ENCODE measurements at regions not wholly inside any gene's neighbourhood (a gene's known extent, or its start where the extent isn't known, plus 50 kb on each side); places are given as distances from the start of the nearest gene placed in this dataset.

DNA sequence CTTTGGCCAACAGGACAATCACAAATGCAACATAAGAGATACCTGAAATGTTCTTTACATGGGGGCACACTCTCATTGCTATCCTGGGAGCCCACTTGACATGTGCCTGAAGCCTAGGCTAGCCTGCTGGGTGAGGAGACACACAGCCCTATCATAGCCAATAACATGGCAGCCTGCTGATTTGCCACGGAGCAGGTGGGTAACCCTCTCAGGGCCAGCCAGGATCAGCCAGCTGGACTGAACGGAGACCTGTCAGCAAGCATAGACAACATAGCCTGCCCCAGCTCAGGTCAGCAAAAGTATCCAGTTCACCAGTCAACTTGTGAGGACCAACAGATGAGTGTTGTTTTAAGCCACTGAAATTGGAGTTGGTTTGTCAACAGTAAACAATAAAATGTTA lies 566.5 kb downstream of the DCDC2C start:
- H3F3A ChIP-seq (ENCODE audit: low read depth) = peaks cover 5% of the 10 kb centered on the region
- no peak for DNase-seq (ENCODE audit: low spot score)
- H3K9me3 ChIP-seq (ENCODE audit: low read depth) = no peaks in the 10 kb centered on the region
- no peaks in the 10 kb centered on the region for H3K4me1 ChIP-seq
- H3K27ac ChIP-seq = no peak overlapping the region
- Mint-ChIP-seq H3K27ac (no peak overlapping the region), H3K27me3 (ENCODE audit: insufficient read depth, low read depth) (no peaks in the 10 kb centered on the region), H3K9me3 (no peaks in the 10 kb centered on the region), H3K36me3 (no peaks in the 10 kb centered on the region), H3K4me3 (no peak overlapping the region), H3K4me1 (no peaks in the 10 kb centered on the region)
- H3K4me3 ChIP-seq = no peak overlapping the region
- H3K36me3 ChIP-seq = no peaks in the 10 kb centered on the region
- no peaks in the 10 kb centered on the region for H4K20me1 ChIP-seq (ENCODE audit: low read depth)
- H3K79me2 ChIP-seq (ENCODE audit: low read depth) = no peaks in the 10 kb centered on the region
- no peaks in the 10 kb centered on the region for H3K27me3 ChIP-seq
- no peak overlapping the region for H3K9ac ChIP-seq
- H3K4me2 ChIP-seq = no peak overlapping the region
- peak overlapping the region; percentile 11 for H2AFZ ChIP-seq (replicated peaks)
- TF ChIP-seq EZH2phosphoT487 (IDR thresholded peaks at IDR 0.05) (no peak), CTCF (IDR thresholded peaks at IDR 0.05) (no peak), EZH2 (IDR thresholded peaks at IDR 0.05) (no peak)

GRCh38 chr2:4272261-4272858 lies 569.0 kb downstream of the DCDC2C start:
- Histone ChIP-seq H3K9ac (no peak overlapping the region), H3K4me2 (no peak overlapping the region), H2AFZ (replicated peaks) (no peak overlapping the region), H3K4me1 (no peaks in the 10 kb centered on the region), H3F3A (ENCODE audit: low read depth) (peaks cover 5% of the 10 kb centered on the region), H3K4me3 (no peak overlapping the region), H3K27me3 (no peaks in the 10 kb centered on the region), H4K20me1 (ENCODE audit: low read depth) (no peaks in the 10 kb centered on the region), H3K27ac (no peak overlapping the region), H3K79me2 (ENCODE audit: low read depth) (no peaks in the 10 kb centered on the region), H3K9me3 (ENCODE audit: low read depth) (no peaks in the 10 kb centered on the region), H3K36me3 (no peaks in the 10 kb centered on the region)
- H3K36me3 Mint-ChIP-seq = no peaks in the 10 kb centered on the region
- TF ChIP-seq EZH2 (IDR thresholded peaks at IDR 0.05) = no peak
- no peak for TF ChIP-seq CTCF (IDR thresholded peaks at IDR 0.05)
- no peak for TF ChIP-seq EZH2phosphoT487 (IDR thresholded peaks at IDR 0.05)
- H3K27me3 Mint-ChIP-seq (ENCODE audit: insufficient read depth, low read depth) = peaks cover 7% of the 10 kb centered on the region
- no peak overlapping the region for H3K4me3 Mint-ChIP-seq
- no peaks in the 10 kb centered on the region for H3K4me1 Mint-ChIP-seq
- H3K9me3 Mint-ChIP-seq = no peaks in the 10 kb centered on the region
- no peak for DNase-seq (ENCODE audit: low spot score)
- no peak overlapping the region for H3K27ac Mint-ChIP-seq

GRCh38 chr2:4278392-4278791 lies 575.0 kb downstream of the DCDC2C start:
- H3K4me1 Mint-ChIP-seq = peaks cover 5% of the 10 kb centered on the region
- Histone ChIP-seq H3K79me2 (ENCODE audit: low read depth) (no peaks in the 10 kb centered on the region), H3K36me3 (no peaks in the 10 kb centered on the region), H3K27me3 (no peaks in the 10 kb centered on the region), H3K9ac (no peak overlapping the region), H3K4me3 (no peak overlapping the region), H3F3A (ENCODE audit: low read depth) (peaks cover 2% of the 10 kb centered on the region), H4K20me1 (ENCODE audit: low read depth) (no peaks in the 10 kb centered on the region), H3K4me1 (peaks cover 8% of the 10 kb centered on the region), H3K27ac (no peak overlapping the region), H3K4me2 (no peak overlapping the region), H3K9me3 (ENCODE audit: low read depth) (no peaks in the 10 kb centered on the region), H2AFZ (replicated peaks) (no peak overlapping the region)
- no peak for DNase-seq (ENCODE audit: low spot score)
- no peak overlapping the region for H3K27ac Mint-ChIP-seq
- no peak overlapping the region for H3K4me3 Mint-ChIP-seq
- TF ChIP-seq EZH2phosphoT487 (IDR thresholded peaks at IDR 0.05) = no peak
- no peak for TF ChIP-seq EZH2 (IDR thresholded peaks at IDR 0.05)
- peaks cover 9% of the 10 kb centered on the region for H3K27me3 Mint-ChIP-seq (ENCODE audit: insufficient read depth, low read depth)
- H3K9me3 Mint-ChIP-seq = no peaks in the 10 kb centered on the region
- H3K36me3 Mint-ChIP-seq = no peaks in the 10 kb centered on the region

- Mint-ChIP-seq H3K27ac (no peak overlapping the region), H3K27me3 (ENCODE audit: insufficient read depth, low read depth) (peaks cover 9% of the 10 kb centered on the region), H3K36me3 (no peaks in the 10 kb centered on the region), H3K4me1 (peaks cover 11% of the 10 kb centered on the region), H3K4me3 (no peak overlapping the region), H3K9me3 (no peaks in the 10 kb centered on the region)
- Histone ChIP-seq H3K36me3 (no peaks in the 10 kb centered on the region), H3K9ac (no peak overlapping the region), H3K9me3 (ENCODE audit: low read depth) (no peaks in the 10 kb centered on the region), H3K27ac (no peak overlapping the region), H3K4me1 (peaks cover 16% of the 10 kb centered on the region), H2AFZ (replicated peaks) (no peak overlapping the region), H3K4me3 (no peak overlapping the region), H3K79me2 (ENCODE audit: low read depth) (no peaks in the 10 kb centered on the region), H3K4me2 (no peak overlapping the region), H4K20me1 (ENCODE audit: low read depth) (no peaks in the 10 kb centered on the region), H3F3A (ENCODE audit: low read depth) (peaks cover 6% of the 10 kb centered on the region), H3K27me3 (no peaks in the 10 kb centered on the region)
- DNase-seq (ENCODE audit: low spot score) = no peak
- TF ChIP-seq CTCF (IDR thresholded peaks at IDR 0.05) = no peak
- no peak for TF ChIP-seq EZH2phosphoT487 (IDR thresholded peaks at IDR 0.05)
- TF ChIP-seq EZH2 (IDR thresholded peaks at IDR 0.05) = no peak
Observed at GRCh38 chr2:4279431-4279830, 576.1 kb downstream of the DCDC2C start.

Measured in neural progenitor cell (in vitro differentiated cells).